HG03565 (cell line): ENCODE measurements at regions not wholly inside any gene's neighbourhood (a gene's known extent, or its start where the extent isn't known, plus 50 kb on each side); places are given as distances from the start of the nearest gene placed in this dataset.

Source experiments
- ATAC-seq: cut with Tn5 transposase; IDR thresholded peaks from one replicate; pipeline ENCODE4 v1.9.1; 2021; ENCODE audit warnings: mild to moderate bottlenecking, moderate library complexity; ENCODE audit not compliant: unreplicated experiment

- no peak for ATAC-seq
Measured at GRCh38 chr20:22257912-22258311, 326.5 kb downstream of the FOXA2 start.

DNA sequence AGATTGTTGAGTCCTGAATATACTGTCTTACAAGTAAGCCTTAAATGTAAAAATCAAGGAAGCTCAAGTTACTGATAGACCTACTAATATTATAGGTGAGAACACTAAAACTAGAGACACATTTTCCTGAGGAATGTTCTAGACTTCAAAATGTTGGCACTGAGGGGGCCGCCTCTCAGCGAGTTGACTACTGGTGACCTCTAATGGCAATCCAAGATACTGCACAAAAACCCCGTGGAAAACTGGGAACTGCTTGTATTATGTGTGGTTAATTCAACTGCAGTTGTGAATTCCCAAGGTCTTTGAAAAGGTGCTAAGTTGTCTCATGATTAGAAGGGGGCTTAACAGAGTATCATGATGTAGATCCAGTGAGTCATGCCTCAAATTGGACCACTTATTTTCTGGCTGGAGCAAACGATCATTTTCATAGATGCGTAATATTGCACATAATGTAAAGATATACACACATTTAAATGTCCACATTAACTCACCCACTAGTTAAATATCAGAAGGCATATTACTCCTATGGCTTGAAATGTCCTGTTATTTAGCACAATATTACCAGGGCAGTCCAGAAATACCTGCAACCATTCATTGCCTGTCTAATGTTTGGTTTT is 336.2 kb downstream of the FOXA2 start:
- no peak for ATAC-seq

- ATAC-seq: no peak
Measured at GRCh38 chr20:22245139-22245538, 339.2 kb downstream of the FOXA2 start.

DNA sequence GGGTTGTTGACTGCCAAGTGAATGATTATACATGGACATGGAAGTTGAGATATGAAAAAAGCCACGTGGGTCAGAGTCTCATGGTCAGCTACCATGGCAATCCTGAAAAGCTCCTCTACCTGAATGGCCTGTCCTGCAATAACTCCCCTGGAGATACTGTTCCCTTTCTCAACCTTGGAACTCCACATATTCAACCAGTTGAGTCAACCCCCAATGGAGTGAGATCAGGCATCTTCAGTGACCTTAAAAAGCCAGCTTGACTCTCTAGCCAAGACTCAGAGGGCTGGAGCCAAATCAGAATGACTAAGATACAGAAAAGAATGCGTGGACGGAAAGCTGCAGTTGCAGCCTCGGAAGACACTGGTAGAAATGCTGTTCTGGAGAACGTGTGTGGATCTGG is 341.3 kb downstream of the FOXA2 start:
- ATAC-seq: no peak

DNA sequence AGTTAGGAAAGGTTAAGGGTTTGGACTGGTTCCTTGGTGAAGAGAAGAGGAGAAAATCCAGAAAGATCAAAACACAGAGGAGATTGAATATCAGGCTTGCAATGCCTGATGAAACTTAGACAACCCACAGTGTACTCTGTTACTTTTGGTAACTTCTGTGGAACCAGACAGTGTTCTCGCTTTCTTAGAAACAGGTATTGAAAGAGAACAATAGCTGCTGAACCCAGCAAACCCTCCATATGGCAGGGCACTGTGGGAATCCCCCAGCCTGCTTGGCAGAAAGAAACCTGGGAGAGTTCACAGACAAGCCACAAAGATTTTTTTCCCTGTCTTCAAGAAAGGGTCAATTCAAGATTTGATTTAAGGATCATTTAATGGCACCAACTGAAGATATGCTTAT is 342.8 kb downstream of the FOXA2 start:
- no peak for ATAC-seq

DNA sequence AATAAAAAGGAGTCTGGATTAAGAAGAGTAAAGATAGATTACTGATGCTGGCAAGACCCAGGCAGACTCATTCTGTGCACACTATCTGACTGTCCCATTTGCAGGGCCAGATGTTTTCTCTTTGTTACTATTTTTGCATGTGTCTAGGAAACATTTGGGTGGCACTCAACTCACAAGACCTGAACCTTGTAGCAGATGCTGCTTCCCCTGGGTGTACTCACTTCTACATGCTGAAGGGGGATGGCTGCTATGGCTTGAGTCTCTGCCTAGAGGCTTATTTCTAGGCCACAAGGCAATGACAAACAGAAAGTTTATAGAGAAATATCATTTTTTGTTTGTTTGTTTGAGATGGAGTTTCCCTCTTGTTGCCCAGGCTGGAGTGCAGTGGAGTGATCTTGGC is 351.4 kb downstream of the FOXA2 start:
- ATAC-seq: no peak

DNA sequence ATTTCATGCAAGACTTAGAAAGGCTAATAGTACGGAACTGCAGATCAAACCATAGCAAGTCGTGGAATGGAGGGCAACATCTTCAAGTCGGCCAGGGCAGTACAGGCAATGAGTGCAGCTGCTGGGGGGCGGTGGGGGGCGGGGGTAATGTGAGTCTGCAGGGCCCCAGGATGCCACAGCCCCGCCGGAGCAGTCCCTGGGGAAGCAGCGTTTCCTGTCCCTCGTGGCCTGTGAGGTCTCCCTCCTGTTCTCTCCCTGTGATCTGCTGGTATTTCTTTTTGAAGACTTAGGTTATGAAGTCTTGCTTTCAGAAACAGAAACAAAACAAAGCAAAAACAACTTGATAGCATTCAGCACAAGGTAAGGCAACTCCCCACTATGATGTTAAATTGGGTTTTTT is 351.9 kb downstream of the FOXA2 start:
- no peak for ATAC-seq

DNA sequence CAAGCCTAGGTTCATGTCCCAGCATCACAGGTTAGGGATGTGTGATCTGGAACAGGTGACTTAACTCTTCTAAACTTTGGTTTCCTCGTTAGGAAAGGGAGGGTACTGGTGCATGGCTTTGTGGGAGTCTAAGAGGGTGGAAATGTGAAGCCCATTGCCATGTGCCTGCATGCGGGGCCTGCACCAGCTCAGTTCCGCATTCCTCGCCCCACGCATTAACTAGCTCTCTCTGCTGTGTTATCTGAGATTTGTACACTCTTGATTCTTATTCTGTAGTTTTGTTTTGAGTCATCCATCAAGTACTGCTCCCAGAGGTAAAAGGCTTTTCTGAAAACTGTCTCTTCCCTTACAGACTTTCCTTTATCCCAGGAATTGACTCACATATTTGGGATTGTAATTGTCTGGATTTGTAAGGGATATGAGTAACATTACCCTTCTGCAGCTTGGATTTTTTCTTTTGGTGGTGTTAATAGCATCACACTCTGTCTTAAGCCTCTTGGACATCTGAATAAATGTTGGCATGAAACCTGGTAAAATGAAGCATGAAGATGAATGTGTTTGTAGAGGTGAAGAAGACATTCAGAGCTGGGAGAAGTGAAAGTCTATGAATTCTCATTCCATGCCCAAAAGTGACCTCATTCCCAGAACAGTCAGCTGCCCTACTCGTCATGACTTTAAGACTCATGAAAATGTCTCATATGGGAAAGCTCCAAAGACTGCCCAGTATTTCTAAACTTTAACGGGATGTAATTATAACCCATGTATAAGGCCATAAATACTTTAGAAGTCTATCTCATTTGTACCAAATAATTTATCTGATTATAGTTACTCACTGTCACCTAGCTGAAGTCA is 357.3 kb downstream of the FOXA2 start:
- ATAC-seq: no peak

GRCh38 chr20:22223236-22223635 is 361.1 kb downstream of the FOXA2 start:
- no peak for ATAC-seq

DNA sequence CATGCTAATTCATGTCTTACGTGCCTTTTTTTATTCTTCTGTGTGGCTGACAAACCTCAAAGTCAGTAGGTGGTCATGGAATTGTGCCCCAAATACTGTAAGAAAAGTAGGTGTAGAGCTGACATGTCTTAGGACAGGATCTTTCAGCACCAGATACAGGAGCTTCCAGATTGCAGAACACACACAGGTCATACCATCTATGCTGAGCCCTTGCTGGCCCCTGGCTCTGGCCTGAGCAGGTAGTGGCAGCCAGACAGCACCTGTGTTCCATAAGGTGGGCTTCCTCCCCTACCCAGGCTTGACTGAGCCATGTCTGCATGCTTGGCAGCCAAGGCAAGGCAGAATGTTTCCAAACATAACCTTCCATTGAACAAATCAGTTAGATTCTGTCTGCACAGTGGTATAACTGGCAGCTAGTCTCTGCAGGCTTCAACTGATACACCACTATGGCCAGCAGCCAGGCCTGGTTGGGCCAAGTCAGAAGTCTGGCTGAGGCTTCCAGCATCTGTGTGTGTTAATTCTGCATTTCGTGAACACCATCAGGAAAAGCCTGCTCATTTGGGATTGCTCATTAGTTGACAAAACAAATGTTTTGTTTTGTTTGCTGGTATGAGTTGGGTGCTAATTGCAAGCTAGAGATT is 366.5 kb downstream of the FOXA2 start:
- no peak for ATAC-seq

DNA sequence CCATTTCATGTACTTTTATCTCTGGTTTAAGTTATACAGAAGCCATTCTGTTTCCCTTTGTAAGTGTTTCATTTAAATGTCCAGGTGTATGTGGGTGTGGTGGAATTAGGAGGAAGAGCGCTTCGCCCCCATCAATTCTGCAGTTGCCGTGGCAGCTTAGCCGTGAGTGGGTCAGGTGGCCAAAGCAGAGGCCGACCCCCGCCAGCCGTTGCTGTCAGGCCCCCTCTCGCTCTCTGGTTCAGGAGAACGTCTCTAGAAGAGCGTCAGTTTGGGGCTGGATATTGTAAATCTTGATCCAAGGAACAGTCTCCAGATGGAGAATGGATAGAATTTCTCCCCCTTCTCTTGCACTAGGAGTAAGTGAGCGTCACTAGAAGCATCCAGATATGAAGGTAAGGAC is 367.4 kb downstream of the FOXA2 start:
- no peak for ATAC-seq

DNA sequence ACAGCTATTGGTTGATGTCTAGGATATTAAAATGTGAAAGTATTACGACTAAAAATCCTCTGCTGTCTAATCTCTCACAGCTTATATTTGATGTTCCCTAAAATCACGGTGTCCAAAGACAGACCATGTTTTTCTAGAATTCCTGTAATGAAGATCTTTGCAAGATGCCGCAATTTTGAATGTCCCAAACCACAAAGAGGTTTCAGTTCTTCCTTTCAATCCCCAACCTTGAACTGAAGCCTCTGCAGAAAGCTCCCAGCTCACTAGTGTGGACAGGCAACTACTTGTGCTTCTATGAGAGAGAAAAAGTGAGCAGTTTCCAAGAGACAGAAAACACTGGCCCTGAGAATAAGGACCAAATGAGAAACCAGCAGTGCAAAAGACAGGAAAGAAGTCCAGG is 370.1 kb downstream of the FOXA2 start:
- ATAC-seq: no peak

- ATAC-seq: no peak
Measured at GRCh38 chr20:22213271-22213670, 371.1 kb downstream of the FOXA2 start.

DNA sequence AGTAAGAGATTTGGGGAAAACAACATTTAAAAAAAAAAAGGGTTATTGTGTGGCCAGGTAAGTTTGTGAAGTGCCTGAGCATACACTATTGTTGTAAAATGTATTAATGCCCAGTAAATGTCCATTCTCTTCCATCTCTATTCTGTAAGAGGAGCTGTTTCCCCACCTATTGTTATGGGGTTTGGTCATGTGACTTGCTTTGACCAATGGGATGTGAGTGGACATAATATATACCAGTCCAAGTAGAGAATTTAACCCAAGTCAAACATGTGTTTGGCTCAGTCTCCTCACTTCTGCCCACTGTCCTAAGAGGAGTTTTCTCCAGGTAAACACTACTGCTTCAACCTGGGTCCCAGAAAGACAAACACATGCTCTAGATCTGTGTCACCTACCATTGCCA is 377.1 kb downstream of the FOXA2 start:
- ATAC-seq: no peak

GRCh38 chr20:22204801-22205200 is 379.6 kb downstream of the FOXA2 start:
- ATAC-seq: no peak

DNA sequence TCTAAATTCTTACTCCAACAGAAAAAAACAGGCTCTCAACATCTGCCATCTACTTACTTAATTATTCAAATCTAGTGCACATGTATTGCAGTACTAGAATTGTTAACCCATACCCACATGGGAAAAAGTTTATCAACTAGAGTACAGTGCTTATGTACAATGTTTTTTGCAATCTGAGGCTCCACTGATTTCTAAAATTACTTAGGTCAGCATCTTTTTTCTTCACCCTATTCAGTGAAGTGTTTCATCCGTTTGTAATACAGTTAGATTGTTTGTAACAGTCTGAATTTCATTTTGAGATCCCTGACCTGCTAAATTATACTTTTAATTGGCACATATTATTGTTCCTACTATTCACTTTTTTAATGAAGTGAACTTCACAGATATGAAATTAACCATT is 402.2 kb downstream of the FOXA2 start:
- ATAC-seq: no peak

GRCh38 chr20:22180244-22180643 is 404.1 kb downstream of the FOXA2 start:
- ATAC-seq: no peak

DNA sequence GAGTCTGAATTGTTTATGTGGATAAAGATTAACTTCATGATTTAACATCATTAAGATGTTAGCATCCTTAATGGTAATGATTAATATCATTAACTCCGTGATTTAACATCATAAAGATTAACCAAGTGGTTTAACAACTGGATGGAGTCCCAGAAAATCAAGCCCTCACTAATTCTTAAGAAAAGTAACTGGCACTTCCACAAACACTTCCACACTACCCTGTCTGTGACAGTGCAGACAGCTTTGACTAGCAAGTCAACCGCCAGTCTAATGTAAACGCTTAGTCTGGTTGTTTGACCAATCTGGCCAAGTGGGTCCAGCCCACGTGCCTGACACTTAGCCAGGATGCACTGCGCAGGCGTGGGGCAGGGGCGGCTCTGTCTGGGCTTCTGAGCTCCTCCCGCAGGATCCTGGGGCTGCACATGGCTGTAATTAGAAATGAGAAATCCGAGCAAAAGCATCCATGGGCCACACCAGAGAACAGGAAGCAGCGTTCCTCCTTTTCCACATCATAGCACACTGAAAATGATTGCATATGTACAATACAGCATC is 424.2 kb downstream of the FOXA2 start:
- ATAC-seq: no peak

DNA sequence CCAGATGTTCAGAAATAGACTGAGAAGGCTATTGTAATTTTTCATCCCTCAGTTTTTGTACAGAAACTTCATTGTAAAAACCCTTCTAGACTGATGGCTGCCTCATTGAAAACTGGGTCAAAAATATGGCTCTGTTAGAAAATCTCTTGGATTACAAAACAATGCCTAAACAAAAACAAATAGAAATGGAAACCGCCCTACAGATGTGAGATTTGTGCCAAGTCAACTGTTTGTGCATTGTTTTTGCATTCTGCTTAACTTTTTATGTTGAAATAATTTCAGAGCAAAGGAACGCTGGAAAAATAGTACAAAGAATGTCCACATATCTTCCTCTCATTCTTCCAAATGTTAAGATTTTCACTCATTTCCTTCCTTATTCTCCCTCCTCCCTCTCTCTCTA is 425.1 kb downstream of the FOXA2 start:
- no peak for ATAC-seq

GRCh38 chr20:22127587-22127986 is 422.1 kb downstream of the PAX1 start:
- no peak for ATAC-seq

DNA sequence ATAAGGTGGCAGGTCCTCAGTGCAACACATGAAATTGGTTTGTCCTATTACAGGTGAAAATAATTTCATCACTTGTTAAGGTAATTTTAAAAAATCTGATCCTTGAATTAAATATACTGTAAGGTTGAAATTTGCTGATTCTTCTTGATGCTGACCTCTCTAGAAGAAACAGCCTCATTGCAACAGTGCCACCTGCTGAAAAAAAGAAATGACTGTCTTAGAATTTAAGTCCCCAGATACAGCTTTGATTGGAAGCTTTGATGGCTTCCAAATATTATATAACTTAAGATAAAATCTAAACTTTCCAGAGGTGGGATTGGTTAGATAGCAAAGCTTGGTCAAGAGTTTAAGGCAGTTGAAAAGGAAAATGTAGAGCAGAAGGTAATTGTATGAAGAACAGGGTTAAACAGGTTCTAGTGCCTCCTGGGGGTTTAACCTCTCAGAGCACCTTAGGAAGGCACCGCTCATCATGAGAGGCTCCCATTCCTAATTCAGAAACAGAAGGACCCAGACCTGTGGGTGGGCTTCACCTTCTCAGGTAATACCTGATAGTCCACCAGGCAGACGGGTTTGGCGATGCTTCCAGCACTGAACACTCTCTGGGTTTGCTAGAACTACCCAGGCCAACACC is 401.0 kb downstream of the PAX1 start:
- ATAC-seq: no peak
